Fibroblast of upper back skin (primary cell): ENCODE measurements at regions not wholly inside any gene's neighbourhood (a gene's known extent, or its start where the extent isn't known, plus 50 kb on each side); places are given as distances from the start of the nearest gene placed in this dataset.
"Not testable (repeated sequence)": the region's sequence is repeated elsewhere in the genome, so short reads cannot be mapped to it uniquely, and the experiment has no call there.

Experiments used
- DNase-seq: peaks from one replicate; pipeline ENCODE4 v3.0.0-alpha.2; 2013

DNA sequence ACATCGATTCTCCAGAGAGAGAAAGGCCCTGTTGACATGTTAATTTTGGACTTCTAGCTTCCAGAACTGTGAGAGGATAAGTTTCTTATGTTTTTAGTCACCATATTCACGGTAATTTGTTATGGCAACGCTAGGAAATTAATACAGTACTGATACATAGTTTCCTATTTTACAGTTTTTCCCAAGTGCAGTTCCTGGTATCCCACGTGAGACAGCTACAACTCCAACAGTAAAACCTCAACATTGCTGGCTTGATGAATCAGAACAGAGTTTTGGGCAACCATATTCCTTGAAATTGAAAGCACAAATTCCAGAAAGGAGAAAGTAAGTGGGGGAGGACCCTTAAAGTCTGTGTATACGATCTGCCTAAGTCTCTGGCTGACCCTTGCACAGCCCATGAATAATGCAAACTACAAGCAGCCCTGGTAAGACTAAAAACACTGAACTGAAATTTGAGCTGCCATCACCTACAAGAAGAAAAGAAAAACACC, 505.1 kb upstream of the NRSN1 start:
- DNase-seq, result peak; percentile 87

DNA sequence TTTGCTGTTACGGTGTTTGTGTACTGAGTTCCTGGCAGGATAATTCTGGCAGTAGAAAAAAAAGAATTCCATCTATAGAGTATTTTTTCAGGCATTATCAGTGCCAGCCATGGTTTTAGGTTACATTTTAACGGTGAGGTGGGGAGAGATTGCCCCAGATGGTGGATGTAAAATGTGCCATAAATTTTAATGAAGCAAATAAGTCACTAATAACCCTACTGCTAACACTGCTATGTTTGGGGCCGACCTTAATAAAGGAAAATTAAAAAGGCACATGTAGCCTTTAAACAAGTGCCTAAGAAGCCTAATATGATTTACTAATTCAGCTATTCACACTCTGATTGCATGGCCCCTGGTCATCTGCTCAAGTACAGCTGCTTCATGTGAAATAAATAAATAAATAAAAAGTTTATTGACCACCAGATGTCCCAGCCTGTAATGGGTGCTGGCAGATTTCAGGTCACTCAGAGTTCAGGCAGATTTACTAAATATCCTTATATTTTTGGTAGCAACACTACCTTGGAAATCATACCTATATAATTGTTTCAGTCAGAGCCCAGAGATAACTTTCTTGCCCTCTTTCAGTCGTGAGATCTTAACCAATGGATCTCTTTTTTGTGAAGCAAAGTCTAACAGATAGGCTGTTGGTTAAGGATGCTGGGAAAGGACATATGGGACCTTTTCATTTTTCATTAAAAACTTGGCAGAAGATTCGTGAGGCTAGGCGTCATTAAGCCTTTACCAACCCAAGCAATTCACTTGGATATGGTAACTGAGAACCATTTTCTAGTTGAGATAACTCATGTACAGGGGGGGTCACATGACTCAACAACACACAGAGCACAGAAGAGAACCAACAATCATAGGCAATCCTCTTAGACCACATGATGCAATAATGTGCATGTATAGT, 495.0 kb upstream of the NRSN1 start:
- no peak for DNase-seq

DNA sequence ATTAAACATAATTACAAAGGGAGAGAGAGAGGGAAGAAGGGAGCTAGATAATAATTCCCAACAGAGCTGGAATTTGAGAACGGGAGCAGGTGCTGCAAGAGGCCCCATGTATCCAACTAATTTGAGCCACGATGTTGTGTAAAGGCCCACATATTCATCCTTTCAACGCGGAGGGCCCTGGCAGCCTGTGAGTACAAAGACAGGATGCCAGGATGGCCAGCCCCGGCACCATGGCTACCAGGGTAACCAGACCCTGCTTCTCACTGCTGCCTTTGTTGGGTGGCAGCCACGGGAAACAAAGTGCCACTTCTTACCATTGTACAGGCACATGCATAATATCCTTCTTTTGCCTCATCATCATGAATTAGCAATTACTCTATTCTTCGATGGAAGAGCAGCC, 492.0 kb upstream of the NRSN1 start:
- DNase-seq, result no peak

- DNase-seq, result no peak
These were observed 490.9 kb upstream of the NRSN1 start for GRCh38 chr6:23635150-23635549.

GRCh38 chr6:23637296-23637695, 488.7 kb upstream of the NRSN1 start:
- peak; percentile 10 for DNase-seq

DNA sequence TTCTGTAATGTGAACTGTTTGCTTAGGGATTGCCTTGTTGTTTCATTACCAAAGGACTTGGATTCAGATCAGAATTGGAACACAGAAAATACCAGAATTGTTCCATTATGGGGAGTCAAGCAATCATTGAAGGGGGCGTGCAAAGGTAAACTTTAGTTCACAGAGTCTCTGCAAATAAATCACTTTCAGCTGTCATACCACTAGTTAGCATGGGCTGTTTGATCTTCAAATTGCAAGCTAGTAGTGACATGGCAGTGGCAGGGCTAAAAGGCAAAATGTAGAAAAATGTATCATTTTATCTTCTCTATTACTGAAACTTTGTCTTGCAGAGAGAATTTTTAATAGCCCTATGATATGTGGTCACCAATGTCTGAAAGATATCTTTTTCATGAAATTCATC, 483.2 kb upstream of the NRSN1 start:
- DNase-seq, result no peak

- no peak for DNase-seq
These were observed 479.0 kb upstream of the NRSN1 start for GRCh38 chr6:23647045-23647444.

- DNase-seq, result no peak
These were observed 475.3 kb upstream of the NRSN1 start for GRCh38 chr6:23650676-23651075.

GRCh38 chr6:23654745-23655144, 471.3 kb upstream of the NRSN1 start:
- DNase-seq, result no peak

GRCh38 chr6:23655525-23655924, 470.5 kb upstream of the NRSN1 start:
- no peak for DNase-seq

DNA sequence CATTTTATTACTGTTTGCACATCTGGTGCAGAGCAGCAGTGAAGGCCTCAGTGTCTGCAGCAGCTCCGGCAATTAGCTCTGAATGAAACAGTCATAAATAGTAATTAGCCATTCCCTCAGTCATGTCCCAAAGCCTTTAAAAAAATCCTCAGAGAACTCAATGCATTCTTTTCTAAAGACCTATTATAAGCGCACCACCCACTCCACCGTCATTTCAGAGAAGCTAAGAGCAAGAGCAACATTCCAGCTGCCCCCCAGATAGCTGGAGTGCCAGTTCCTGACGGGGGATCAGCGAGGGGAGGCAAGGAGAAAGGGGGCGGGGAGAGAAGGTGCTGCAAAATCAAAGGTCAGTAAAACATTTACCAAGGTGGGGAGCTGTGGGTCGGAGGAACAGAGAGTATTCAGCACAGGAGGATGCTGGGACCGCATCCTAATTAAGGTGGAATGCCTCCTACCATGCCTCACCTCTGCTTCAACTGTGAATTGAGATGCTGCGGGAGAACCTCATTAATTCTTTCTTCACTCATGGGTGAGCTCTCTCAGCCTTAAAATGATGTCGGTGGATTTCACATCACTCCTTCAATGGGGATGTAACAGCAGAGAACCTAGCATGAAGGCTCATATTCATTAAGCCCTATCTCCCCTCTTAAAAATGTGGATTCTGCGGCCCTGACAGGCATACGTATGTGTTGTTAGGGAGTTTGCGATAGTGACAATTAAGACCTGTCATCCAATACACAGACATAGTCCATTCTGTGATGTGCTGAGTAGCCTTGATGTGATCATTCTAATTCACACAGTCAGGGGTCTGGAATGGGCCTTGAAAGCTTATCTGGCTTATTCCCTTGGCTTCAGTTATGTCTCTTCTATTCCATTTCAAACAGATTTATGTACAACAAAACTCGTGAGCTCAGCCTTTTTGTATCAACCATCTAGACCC, 469.5 kb upstream of the NRSN1 start:
- no peak for DNase-seq

DNA sequence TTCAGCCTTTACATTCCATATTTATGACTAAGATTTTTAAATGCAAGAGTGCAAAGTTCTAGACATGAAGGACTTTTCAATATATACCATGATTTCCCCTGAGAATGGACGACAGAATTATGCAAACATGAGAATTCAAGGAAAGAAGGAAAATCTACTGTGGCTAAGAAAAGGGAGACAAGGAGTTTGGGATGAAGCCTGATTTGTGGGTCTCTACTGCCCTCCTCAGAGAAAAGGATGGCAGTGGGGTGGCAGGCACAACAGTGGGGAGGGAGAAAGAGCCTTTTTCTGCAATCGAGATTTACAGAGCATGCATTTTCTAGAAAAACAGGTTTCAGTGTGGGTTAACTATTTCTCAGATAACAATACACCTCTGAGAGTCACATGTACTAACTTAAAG, 466.9 kb upstream of the NRSN1 start:
- DNase-seq, result peak; percentile 37

- no peak for DNase-seq
These were observed 464.5 kb upstream of the NRSN1 start for GRCh38 chr6:23661549-23661948.

- no peak for DNase-seq
These were observed 462.9 kb upstream of the NRSN1 start for GRCh38 chr6:23663096-23663495.

- DNase-seq, result no peak
These were observed 462.4 kb upstream of the NRSN1 start for GRCh38 chr6:23663652-23664051.

GRCh38 chr6:23665911-23666310, 460.1 kb upstream of the NRSN1 start:
- not testable (repeated sequence) for DNase-seq

DNA sequence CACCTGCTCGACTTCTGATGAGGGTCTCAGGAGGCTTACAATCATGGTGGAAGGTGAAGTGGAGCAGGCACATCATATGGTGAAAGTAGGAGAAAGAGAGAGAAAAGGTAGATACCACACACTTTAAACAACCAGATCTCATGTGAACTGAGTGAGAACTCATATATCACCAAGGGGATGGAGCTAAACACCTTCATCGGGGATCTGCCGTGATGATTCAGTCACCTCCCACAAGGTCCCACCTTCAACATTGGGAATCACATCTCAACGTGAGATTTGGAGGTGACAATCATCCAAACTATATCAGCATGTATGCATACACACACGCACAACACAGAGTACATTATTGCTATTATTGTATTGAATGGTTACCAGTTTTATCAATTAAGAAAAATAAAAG, 453.3 kb upstream of the NRSN1 start:
- DNase-seq, result no peak

- DNase-seq, result no peak
These were observed 447.4 kb upstream of the NRSN1 start for GRCh38 chr6:23678626-23679025.

- DNase-seq, result no peak
These were observed 444.3 kb upstream of the NRSN1 start for GRCh38 chr6:23681743-23682142.

DNA sequence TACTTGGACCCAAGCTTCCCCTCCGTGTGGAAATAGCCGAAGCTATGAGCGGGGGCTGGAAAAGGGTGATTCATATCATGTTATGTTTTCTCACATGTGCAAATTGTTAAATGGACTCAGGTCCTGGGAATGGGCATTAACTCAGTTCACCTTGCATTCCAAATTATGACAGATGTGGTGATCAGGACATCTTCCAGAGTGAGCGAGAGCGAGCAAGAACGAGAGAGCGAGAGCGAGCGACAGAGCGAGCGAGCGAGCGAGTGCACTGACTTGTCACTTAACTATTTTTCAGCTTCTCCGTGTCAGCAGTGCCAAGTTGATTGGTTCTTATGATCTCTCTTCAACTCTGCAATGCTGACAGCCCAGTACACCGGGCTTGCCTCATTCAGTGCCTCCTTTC, 437.4 kb upstream of the NRSN1 start:
- peak; percentile 21 for DNase-seq

DNA sequence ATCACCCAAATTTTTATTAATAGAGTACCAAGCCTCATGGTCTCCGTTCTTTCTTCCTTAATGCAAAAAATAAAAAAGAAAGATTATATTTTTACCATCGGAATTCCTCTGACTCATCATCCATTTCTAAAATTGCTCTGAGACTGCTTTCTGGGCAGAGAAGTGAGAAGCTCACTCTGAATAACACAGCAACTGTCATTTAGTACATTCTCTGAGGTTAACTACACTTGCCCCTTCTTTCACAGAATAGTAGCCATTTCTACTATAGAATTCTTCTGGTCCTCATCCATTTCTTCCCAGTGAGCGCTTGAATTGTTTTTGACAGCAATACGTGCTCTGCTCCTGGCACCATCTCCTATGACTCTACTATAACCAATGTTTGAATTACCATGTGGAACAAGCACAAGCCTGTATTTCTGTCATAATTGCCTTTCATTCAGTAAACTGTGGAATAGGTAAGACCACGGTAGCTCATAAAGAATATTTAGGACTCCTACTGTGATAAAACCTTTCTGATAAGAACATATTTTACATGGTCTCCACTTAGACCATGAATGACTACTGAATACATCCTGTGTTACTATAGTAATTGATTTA, 435.5 kb upstream of the NRSN1 start:
- DNase-seq, result peak; percentile 20

- DNase-seq, result no peak
These were observed 433.8 kb upstream of the NRSN1 start for GRCh38 chr6:23692184-23692583.

DNA sequence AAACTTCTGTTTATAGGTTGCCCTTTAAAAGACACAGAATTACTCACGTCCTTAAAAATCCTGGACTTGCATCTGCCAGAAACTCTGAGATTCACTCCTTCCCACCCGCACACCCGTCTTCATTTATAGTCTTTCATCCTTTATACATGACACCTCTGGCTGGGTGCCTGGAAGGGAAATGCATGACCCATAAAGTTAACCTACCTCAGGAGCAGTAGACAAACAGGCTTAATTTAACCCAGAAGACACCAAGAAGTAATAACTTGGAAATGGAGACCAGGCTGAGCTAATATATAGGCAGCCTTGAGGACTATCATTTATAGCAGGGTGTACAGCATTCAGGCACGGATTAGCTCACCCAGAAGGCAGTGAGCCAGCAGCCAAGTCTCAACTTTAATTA, 429.0 kb upstream of the NRSN1 start:
- peak; percentile 88 for DNase-seq
